ENCODE measurements at regions not wholly inside any gene's neighbourhood (a gene's known extent, or its start where the extent isn't known, plus 50 kb on each side); places are given as distances from the start of the nearest gene placed in this dataset.

DNA sequence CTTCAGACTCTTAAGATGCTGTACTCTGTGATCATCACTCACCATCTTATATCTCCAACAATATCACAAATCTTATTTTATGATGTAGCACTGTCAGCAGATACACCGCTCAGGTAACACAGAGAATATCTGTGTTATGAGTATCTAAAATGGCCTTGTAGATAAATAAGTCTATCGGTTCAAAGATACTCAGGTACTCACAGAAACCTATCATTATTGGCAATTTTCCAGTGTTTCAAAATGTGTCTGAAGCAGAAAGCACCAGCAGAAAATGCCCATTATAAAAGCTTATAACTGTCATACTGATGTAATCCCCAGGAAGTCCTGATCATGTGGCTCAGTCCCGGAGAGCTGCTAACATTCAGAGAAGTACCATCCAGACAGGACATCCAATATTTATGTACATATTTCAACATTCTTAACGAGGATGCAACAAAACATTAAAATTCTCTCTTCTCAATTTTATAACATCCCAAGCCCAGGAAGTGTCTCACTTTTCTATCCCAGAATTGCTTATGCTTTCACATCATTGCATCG, 190.7 kb upstream of the LMNTD1 start:
- DNase-seq (ENCODE audit: low read depth) = no peak
- H3K27ac Mint-ChIP-seq (ENCODE audit: unreplicated experiment) = no peak overlapping the region
- Histone ChIP-seq H2AFZ (ENCODE audit: low read depth, low read length) (no peak overlapping the region), H3K36me3 (ENCODE audit: insufficient read depth, low read length) (no peaks in the 10 kb centered on the region), H4K20me1 (ENCODE audit: insufficient read depth, low read length) (no peaks in the 10 kb centered on the region), H3K4me1 (ENCODE audit: insufficient read depth, low read length) (no peaks in the 10 kb centered on the region), H3K79me2 (ENCODE audit: insufficient read depth, low read length) (no peaks in the 10 kb centered on the region), H3K9ac (ENCODE audit: low read length) (no peak overlapping the region), H3K4me3 (ENCODE audit: insufficient read depth, low read depth, low read length) (no peak overlapping the region), H3K9me3 (ENCODE audit: insufficient read depth, low read depth, low read length) (no peaks in the 10 kb centered on the region), H3K4me2 (ENCODE audit: low read length) (no peak overlapping the region), H3K27ac (ENCODE audit: low read depth, low read length) (no peak overlapping the region), H3K27me3 (ENCODE audit: insufficient read depth, low read length) (no peaks in the 10 kb centered on the region)
- H3K36me3 Mint-ChIP-seq (ENCODE audit: low read depth, unreplicated experiment) = no peaks in the 10 kb centered on the region
- H3K27me3 Mint-ChIP-seq (ENCODE audit: low read depth, unreplicated experiment) = no peaks in the 10 kb centered on the region
- H3K4me1 Mint-ChIP-seq (ENCODE audit: low read depth, unreplicated experiment) = no peaks in the 10 kb centered on the region
- no peaks in the 10 kb centered on the region for H3K9me3 Mint-ChIP-seq (ENCODE audit: unreplicated experiment)
- TF ChIP-seq EZH2 (IDR thresholded peaks at IDR 0.05; ENCODE audit: insufficient read depth, low read length) = no peak
- TF ChIP-seq, protein P1, sequence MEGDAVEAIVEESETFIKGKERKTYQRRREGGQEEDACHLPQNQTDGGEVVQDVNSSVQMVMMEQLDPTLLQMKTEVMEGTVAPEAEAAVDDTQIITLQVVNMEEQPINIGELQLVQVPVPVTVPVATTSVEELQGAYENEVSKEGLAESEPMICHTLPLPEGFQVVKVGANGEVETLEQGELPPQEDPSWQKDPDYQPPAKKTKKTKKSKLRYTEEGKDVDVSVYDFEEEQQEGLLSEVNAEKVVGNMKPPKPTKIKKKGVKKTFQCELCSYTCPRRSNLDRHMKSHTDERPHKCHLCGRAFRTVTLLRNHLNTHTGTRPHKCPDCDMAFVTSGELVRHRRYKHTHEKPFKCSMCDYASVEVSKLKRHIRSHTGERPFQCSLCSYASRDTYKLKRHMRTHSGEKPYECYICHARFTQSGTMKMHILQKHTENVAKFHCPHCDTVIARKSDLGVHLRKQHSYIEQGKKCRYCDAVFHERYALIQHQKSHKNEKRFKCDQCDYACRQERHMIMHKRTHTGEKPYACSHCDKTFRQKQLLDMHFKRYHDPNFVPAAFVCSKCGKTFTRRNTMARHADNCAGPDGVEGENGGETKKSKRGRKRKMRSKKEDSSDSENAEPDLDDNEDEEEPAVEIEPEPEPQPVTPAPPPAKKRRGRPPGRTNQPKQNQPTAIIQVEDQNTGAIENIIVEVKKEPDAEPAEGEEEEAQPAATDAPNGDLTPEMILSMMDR (IDR thresholded peaks at IDR 0.05; ENCODE audit: insufficient read depth, low read depth, low read length) = no peak
- no peak for FAIRE-seq
- no peak overlapping the region for H3K4me3 Mint-ChIP-seq (ENCODE audit: unreplicated experiment)

DNA sequence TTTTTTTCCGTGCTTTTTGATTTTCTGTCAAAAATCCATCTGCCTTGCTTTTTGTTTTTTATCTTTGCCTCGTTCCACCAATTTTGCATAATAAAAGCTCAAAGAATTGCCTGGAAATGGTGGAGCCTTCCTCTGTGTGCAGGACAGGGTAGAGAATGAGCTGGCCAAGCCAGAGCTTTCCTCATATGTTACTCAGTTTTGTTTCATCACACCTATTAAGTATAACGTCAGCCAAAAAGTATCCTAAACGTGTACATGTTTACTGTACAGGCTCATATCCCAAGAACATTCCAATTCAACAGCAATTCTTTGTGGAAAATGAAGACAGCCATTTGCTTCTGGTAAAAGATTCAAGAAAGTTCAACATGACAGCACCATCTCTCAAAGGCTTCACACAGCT, 191.2 kb upstream of the LMNTD1 start:
- Histone ChIP-seq H3K4me1 (ENCODE audit: insufficient read depth, low read length) (no peaks in the 10 kb centered on the region), H3K79me2 (ENCODE audit: insufficient read depth, low read length) (no peaks in the 10 kb centered on the region), H3K4me2 (ENCODE audit: low read length) (no peak overlapping the region), H3K27me3 (ENCODE audit: insufficient read depth, low read length) (no peaks in the 10 kb centered on the region), H2AFZ (ENCODE audit: low read depth, low read length) (no peak overlapping the region), H3K9ac (ENCODE audit: low read length) (no peak overlapping the region), H3K36me3 (ENCODE audit: insufficient read depth, low read length) (no peaks in the 10 kb centered on the region), H3K27ac (ENCODE audit: low read depth, low read length) (no peak overlapping the region), H3K9me3 (ENCODE audit: insufficient read depth, low read depth, low read length) (no peaks in the 10 kb centered on the region), H4K20me1 (ENCODE audit: insufficient read depth, low read length) (no peaks in the 10 kb centered on the region), H3K4me3 (ENCODE audit: insufficient read depth, low read depth, low read length) (no peak overlapping the region)
- Mint-ChIP-seq H3K4me1 (ENCODE audit: low read depth, unreplicated experiment) (no peaks in the 10 kb centered on the region), H3K9me3 (ENCODE audit: unreplicated experiment) (no peaks in the 10 kb centered on the region), H3K27me3 (ENCODE audit: low read depth, unreplicated experiment) (no peaks in the 10 kb centered on the region), H3K27ac (ENCODE audit: unreplicated experiment) (no peak overlapping the region), H3K36me3 (ENCODE audit: low read depth, unreplicated experiment) (no peaks in the 10 kb centered on the region), H3K4me3 (ENCODE audit: unreplicated experiment) (no peak overlapping the region)
- DNase-seq (ENCODE audit: low read depth) (no peak), FAIRE-seq (no peak)
- TF ChIP-seq EZH2 (IDR thresholded peaks at IDR 0.05; ENCODE audit: insufficient read depth, low read length) = no peak
- TF ChIP-seq, protein P1 (IDR thresholded peaks at IDR 0.05; ENCODE audit: insufficient read depth, low read depth, low read length) = no peak

DNA sequence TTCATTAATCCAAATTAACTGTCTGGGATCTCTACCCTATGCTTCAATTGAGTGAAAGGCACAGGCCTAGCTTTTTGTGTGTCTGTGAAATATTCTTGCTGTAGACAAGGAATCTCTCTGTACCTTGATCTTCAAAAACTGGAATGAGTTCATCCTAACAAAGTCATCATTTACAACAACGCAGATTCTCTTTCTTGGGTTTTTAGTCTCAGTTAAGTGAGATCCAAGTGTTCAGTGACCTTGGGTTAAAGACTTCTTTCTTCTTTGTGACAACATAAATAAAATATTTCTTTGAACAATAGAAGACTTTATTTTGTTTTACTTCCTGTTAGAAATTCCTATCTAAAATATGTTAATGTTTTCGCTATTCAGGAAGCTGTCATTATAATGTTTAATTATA, 192.2 kb upstream of the LMNTD1 start:
- Histone ChIP-seq H2AFZ (ENCODE audit: low read depth, low read length) (no peak overlapping the region), H3K4me2 (ENCODE audit: low read length) (no peak overlapping the region), H3K36me3 (ENCODE audit: insufficient read depth, low read length) (no peaks in the 10 kb centered on the region), H3K9ac (ENCODE audit: low read length) (no peak overlapping the region), H3K4me3 (ENCODE audit: insufficient read depth, low read depth, low read length) (no peak overlapping the region), H3K27me3 (ENCODE audit: insufficient read depth, low read length) (no peaks in the 10 kb centered on the region), H3K4me1 (ENCODE audit: insufficient read depth, low read length) (no peaks in the 10 kb centered on the region), H4K20me1 (ENCODE audit: insufficient read depth, low read length) (no peaks in the 10 kb centered on the region), H3K79me2 (ENCODE audit: insufficient read depth, low read length) (no peaks in the 10 kb centered on the region), H3K27ac (ENCODE audit: low read depth, low read length) (no peak overlapping the region), H3K9me3 (ENCODE audit: insufficient read depth, low read depth, low read length) (no peaks in the 10 kb centered on the region)
- FAIRE-seq (no peak), DNase-seq (ENCODE audit: low read depth) (no peak)
- TF ChIP-seq, protein P1 (IDR thresholded peaks at IDR 0.05; ENCODE audit: insufficient read depth, low read depth, low read length) = no peak
- TF ChIP-seq EZH2 (IDR thresholded peaks at IDR 0.05; ENCODE audit: insufficient read depth, low read length) = no peak
- no peak overlapping the region for H3K27ac Mint-ChIP-seq (ENCODE audit: unreplicated experiment)
- no peak overlapping the region for H3K4me3 Mint-ChIP-seq (ENCODE audit: unreplicated experiment)
- no peaks in the 10 kb centered on the region for H3K9me3 Mint-ChIP-seq (ENCODE audit: unreplicated experiment)
- no peaks in the 10 kb centered on the region for H3K4me1 Mint-ChIP-seq (ENCODE audit: low read depth, unreplicated experiment)
- H3K36me3 Mint-ChIP-seq (ENCODE audit: low read depth, unreplicated experiment) = no peaks in the 10 kb centered on the region
- no peaks in the 10 kb centered on the region for H3K27me3 Mint-ChIP-seq (ENCODE audit: low read depth, unreplicated experiment)
